ENCODE measurements at regions not wholly inside any gene's neighbourhood (a gene's known extent, or its start where the extent isn't known, plus 50 kb on each side); places are given as distances from the start of the nearest gene placed in this dataset.

GRCh38 chr5:17694914-17695313, 60.7 kb downstream of the TAF11L14 start:
- TF ChIP-seq POLR2A (IDR thresholded peaks at IDR 0.05), result no peak
- TF ChIP-seq CTCF (IDR thresholded peaks at IDR 0.05), result no peak

Measured in uterus (tissue), 2 donors.